ENCODE measurements at regions not wholly inside any gene's neighbourhood (a gene's known extent, or its start where the extent isn't known, plus 50 kb on each side); places are given as distances from the start of the nearest gene placed in this dataset.

DNA sequence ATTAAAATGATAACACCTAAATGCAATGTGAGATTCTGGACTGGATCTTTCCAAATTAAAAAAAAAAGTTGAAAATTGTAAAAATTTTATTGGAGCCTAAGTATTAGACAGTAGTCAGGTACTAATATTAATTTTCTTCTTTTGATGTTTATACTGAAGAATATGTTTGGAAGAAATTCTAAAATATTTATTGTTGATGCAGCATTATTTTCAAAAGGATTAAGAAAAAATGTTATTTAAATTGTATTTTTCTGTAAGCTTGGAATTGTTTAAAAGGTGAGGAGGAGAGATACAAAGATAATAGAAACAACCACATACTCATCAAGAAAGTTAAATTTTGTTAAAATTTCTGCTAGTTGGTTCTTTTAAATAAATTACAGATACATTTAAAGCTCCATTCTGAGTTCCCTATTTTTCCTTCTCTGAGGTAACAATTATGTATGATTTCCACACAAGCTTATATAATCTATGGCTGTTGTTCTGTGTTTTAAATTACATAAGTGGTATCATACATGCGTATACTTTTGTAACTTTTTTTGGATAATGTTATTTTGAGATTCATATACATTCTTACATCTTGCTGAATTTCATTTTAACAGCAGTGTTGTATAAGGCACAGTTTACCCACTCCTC, 180.3 kb upstream of the RGS18 start:
- in situ Hi-C loops (cut with HindIII; ENCODE audit: extremely low pct_ligation_motif_present, low pct_unique_long_range_greater_than_20kb) (no loop called here), intact Hi-C loops (cut with micrococcal nuclease; ENCODE audit: unreplicated experiment) (no loop called here)
- TF ChIP-seq ZNF788 (CRISPR knock-in tag; IDR thresholded peaks at IDR 0.05; ENCODE audit: borderline replicate concordance) (no peak), NKX3-1 (CRISPR knock-in tag; IDR thresholded peaks at IDR 0.05) (no peak), MAFK (conservative IDR thresholded peaks at IDR 0.05 in 1 of 2, IDR thresholded peaks at IDR 0.05 in 1 of 2; ENCODE audit: low read length in 2 of 2) (peak in 1 of 2 experiments; percentile 58; a peak in 2 of 4 replicates), MAFF (IDR thresholded peaks at IDR 0.05; ENCODE audit: low read depth, low read length) (peak; percentile 17; the same call in 1 of the 2 replicates), REL (CRISPR knock-in tag; conservative IDR thresholded peaks at IDR 0.05) (no peak)
- TF ChIP-seq, protein P1, sequence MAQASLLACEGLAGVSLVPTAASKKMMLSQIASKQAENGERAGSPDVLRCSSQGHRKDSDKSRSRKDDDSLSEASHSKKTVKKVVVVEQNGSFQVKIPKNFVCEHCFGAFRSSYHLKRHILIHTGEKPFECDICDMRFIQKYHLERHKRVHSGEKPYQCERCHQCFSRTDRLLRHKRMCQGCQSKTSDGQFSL (CRISPR knock-in tag; IDR thresholded peaks at IDR 0.05) = no peak
- TF ChIP-seq, protein P2, sequence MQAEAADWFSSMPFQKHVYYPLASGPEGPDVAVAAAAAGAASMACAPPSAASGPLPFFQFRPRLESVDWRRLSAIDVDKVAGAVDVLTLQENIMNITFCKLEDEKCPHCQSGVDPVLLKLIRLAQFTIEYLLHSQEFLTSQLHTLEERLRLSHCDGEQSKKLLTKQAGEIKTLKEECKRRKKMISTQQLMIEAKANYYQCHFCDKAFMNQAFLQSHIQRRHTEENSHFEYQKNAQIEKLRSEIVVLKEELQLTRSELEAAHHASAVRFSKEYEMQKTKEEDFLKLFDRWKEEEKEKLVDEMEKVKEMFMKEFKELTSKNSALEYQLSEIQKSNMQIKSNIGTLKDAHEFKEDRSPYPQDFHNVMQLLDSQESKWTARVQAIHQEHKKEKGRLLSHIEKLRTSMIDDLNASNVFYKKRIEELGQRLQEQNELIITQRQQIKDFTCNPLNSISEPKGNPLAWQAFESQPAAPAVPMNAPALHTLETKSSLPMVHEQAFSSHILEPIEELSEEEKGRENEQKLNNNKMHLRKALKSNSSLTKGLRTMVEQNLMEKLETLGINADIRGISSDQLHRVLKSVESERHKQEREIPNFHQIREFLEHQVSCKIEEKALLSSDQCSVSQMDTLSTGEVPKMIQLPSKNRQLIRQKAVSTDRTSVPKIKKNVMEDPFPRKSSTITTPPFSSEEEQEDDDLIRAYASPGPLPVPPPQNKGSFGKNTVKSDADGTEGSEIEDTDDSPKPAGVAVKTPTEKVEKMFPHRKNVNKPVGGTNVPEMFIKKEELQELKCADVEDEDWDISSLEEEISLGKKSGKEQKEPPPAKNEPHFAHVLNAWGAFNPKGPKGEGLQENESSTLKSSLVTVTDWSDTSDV (CRISPR knock-in tag; IDR thresholded peaks at IDR 0.05) = no peak
- H3K79me2 ChIP-seq (ENCODE audit: insufficient read depth, low read length) = no peaks in the 10 kb centered on the region
- DNase-seq (ENCODE audit: low spot score) (no peak), ATAC-seq (no peak), FAIRE-seq (no peak)
- H2AFZ ChIP-seq (ENCODE audit: low read length) = no peak overlapping the region
- no TSS peak for BruUV-seq (replicated peaks)
- ChIA-PET CTCF (ENCODE audit: low intra/inter-chr PET ratio, low total read pairs) (no interaction called here), POLR2A (no interaction called here)
- H3K36me3 ChIP-seq (replicated peaks in 1 of 2; ENCODE audit: control insufficient read depth in 1 of 2, insufficient read depth in 2 of 2, low read length in 2 of 2) = no peaks in the 10 kb centered on the region
- H3K27me3 ChIP-seq (ENCODE audit: control insufficient read depth in 1 of 2, insufficient read depth in 2 of 2, low read length in 2 of 2) = no peaks in the 10 kb centered on the region
- no peak overlapping the region for H3K27ac ChIP-seq (ENCODE audit: extremely low read length, insufficient read depth, low read length)
- H4K20me1 ChIP-seq (ENCODE audit: insufficient read depth, low read length) = no peaks in the 10 kb centered on the region
- H3K4me2 ChIP-seq (ENCODE audit: low read depth, low read length) = no peak overlapping the region
- peaks cover 12% of the 10 kb centered on the region for H3K9me3 ChIP-seq (ENCODE audit: low read length)
- no peaks in the 10 kb centered on the region for H3K4me1 ChIP-seq (ENCODE audit: insufficient read depth, low read length)
- no peak overlapping the region for H3K4me3 ChIP-seq (replicated peaks in 1 of 3; ENCODE audit: insufficient read depth in 1 of 3, low read depth in 2 of 3, low read length in 3 of 3)
- WGBS (ENCODE audit: low lambda C conversion rate) = 0% methylated on average over 1 of the region's 1 CpG
- H3K9ac ChIP-seq (ENCODE audit: insufficient read depth, low read depth, low read length) = no peak overlapping the region

Data from HepG2 (cell line).